HG02610 (cell line): ENCODE measurements at regions not wholly inside any gene's neighbourhood (a gene's known extent, or its start where the extent isn't known, plus 50 kb on each side); places are given as distances from the start of the nearest gene placed in this dataset.

Source experiments
- ATAC-seq: cut with Tn5 transposase; IDR thresholded peaks from one replicate; pipeline ENCODE4 v1.9.1; 2021; ENCODE audit warnings: mild to moderate bottlenecking, moderate library complexity; ENCODE audit not compliant: unreplicated experiment

GRCh38 chr13:21814604-21815003 is 143.7 kb downstream of the FGF9 start:
- no peak for ATAC-seq

GRCh38 chr13:21817878-21818277 is 147.0 kb downstream of the FGF9 start:
- no peak for ATAC-seq

- no peak for ATAC-seq
Measured at GRCh38 chr13:21822029-21822428, 151.2 kb downstream of the FGF9 start.

- no peak for ATAC-seq
Measured at GRCh38 chr13:21823416-21823815, 152.5 kb downstream of the FGF9 start.

- no peak for ATAC-seq
Measured at GRCh38 chr13:21823949-21824348, 153.1 kb downstream of the FGF9 start.

- ATAC-seq, result no peak
Measured at GRCh38 chr13:21825186-21825585, 154.3 kb downstream of the FGF9 start.

GRCh38 chr13:21825801-21826200 is 154.9 kb downstream of the FGF9 start:
- no peak for ATAC-seq

GRCh38 chr13:21826214-21827015 is 155.5 kb downstream of the FGF9 start:
- ATAC-seq, result no peak

GRCh38 chr13:21831654-21832324 is 160.9 kb downstream of the FGF9 start:
- ATAC-seq, result no peak

GRCh38 chr13:21833921-21834320 is 163.0 kb downstream of the FGF9 start:
- no peak for ATAC-seq

- ATAC-seq, result no peak
Measured at GRCh38 chr13:21834521-21834920, 163.6 kb downstream of the FGF9 start.

- no peak for ATAC-seq
Measured at GRCh38 chr13:21837288-21837687, 166.4 kb downstream of the FGF9 start.

GRCh38 chr13:21837841-21838551 is 167.1 kb downstream of the FGF9 start:
- no peak for ATAC-seq

GRCh38 chr13:21846605-21847004 is 175.7 kb downstream of the FGF9 start:
- no peak for ATAC-seq

GRCh38 chr13:21849323-21849722 is 178.4 kb downstream of the FGF9 start:
- ATAC-seq, result peak; percentile 84

- no peak for ATAC-seq
Measured at GRCh38 chr13:21850013-21851006, 179.4 kb downstream of the FGF9 start.

GRCh38 chr13:21852043-21852442 is 181.2 kb downstream of the FGF9 start:
- ATAC-seq, result no peak

GRCh38 chr13:21853779-21854178 is 182.9 kb downstream of the FGF9 start:
- no peak for ATAC-seq

GRCh38 chr13:21868823-21869222 is 197.9 kb downstream of the FGF9 start:
- no peak for ATAC-seq

GRCh38 chr13:21871382-21871781 is 200.5 kb downstream of the FGF9 start:
- no peak for ATAC-seq

- no peak for ATAC-seq
Measured at GRCh38 chr13:21871919-21872318, 201.0 kb downstream of the FGF9 start.
